Tibial nerve (tissue), 4 donors: ENCODE measurements at regions not wholly inside any gene's neighbourhood (a gene's known extent, or its start where the extent isn't known, plus 50 kb on each side); places are given as distances from the start of the nearest gene placed in this dataset.

ENCODE experiments used
- CTCF ChIP-seq, 5 experiments: fragments of 200-600 bp in 3 of 5; fragments of 450-650 bp in 2 of 5; sonication (generic) in 3 of 5; IDR thresholded peaks; one replicate each; pipeline ENCODE4 v1.5.1; 2016 to 2019; ENCODE audit warnings: antibody characterized with exemption in 5 of 5, mild to moderate bottlenecking in 3 of 5, moderate library complexity in 2 of 5
- EP300 ChIP-seq, 2 donors: sonication (generic); formaldehyde crosslinking; IDR thresholded peaks; one replicate each; pipeline ENCODE4 v1.6.1; 2017; ENCODE audit warnings: antibody characterized with exemption in 2 of 2, mild to moderate bottlenecking in 1 of 2
- POLR2A ChIP-seq, 2 donors: fragments of 450-650 bp; IDR thresholded peaks; one replicate each; pipeline ENCODE4 v1.6.1; 2017; ENCODE audit warnings: antibody characterized with exemption in 2 of 2, mild to moderate bottlenecking in 2 of 2, moderate library complexity in 2 of 2

- TF ChIP-seq POLR2A (IDR thresholded peaks at IDR 0.05): no peak
- no peak for TF ChIP-seq CTCF (IDR thresholded peaks at IDR 0.05)
- no peak for TF ChIP-seq EP300 (IDR thresholded peaks at IDR 0.05)
Observed at GRCh38 chr2:175557810-175558377, 376.4 kb upstream of the ATP5MC3 start.
